ENCODE measurements at regions not wholly inside any gene's neighbourhood (a gene's known extent, or its start where the extent isn't known, plus 50 kb on each side); places are given as distances from the start of the nearest gene placed in this dataset.

DNA sequence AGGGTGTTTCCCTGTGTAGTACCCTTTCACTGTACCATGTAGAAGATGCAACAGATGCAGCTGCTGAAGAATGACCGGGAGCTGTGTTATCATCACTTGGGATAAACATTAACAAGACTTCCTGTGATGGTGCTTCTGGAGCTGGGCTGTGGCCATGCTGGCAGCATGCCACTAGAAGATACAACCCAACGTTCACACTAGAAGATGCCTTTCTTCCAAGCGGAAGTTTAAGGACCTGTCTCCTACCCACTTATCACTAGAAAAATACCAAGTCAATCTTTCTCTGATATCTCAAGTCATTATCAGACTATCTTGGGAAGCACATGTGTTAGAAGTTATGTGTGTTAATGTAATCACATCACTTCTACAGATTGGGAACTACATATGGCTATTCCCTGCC is 953.5 kb downstream of the CNTNAP5 start:
- intact Hi-C loops (cut with micrococcal nuclease) (no loop called here), in situ Hi-C loops (cut with MboI; ENCODE audit: low sequenced_read_pairs) (no loop called here)
- no TSS peak for BruUV-seq (replicated peaks)

More for the DNA sequence above, 953.5 kb downstream of the CNTNAP5 start:
- H3K4me1 ChIP-seq (ENCODE audit: control insufficient read depth, insufficient read depth, low read length), result no peaks in the 10 kb centered on the region
- H3K18ac ChIP-seq (ENCODE audit: low read depth, low read length), result no peak overlapping the region
- H4K5ac ChIP-seq (ENCODE audit: low read depth, low read length), result no peak overlapping the region
- no peak overlapping the region for H3K9ac ChIP-seq (ENCODE audit: low read depth, low read length)
- H3K9me1 ChIP-seq (ENCODE audit: insufficient read depth, low read length), result no peaks in the 10 kb centered on the region
- no peak overlapping the region for H2BK20ac ChIP-seq (ENCODE audit: low read depth, low read length)
- WGBS, 2 experiments (ENCODE audit: extremely low coverage in 2 of 2, insufficient read length in 1 of 2), result no CpG with 5 or more reads among the region's 3 CpGs
- no peak overlapping the region for H2BK15ac ChIP-seq (ENCODE audit: low read depth, low read length)
- H2AK9ac ChIP-seq (replicated peaks; ENCODE audit: low read depth, low read length, poor library complexity), result no peak overlapping the region
- no peak overlapping the region for H2BK5ac ChIP-seq (ENCODE audit: low read depth, low read length, poor library complexity, severe bottlenecking)
- H3K27ac ChIP-seq (ENCODE audit: insufficient read depth, low read length), result no peak overlapping the region
- dilution Hi-C loops (cut with HindIII; ENCODE audit: low sequenced_read_pairs, unreplicated experiment), result no loop called here
- no peak overlapping the region for H2AFZ ChIP-seq (replicated peaks; ENCODE audit: low read length, poor library complexity)
- H3K56ac ChIP-seq (ENCODE audit: extremely low read depth, insufficient read depth, low read length), result no peak overlapping the region
- no peak overlapping the region for H3K4ac ChIP-seq (ENCODE audit: low read depth, low read length)
- CTCF ChIA-PET, result no interaction called here
- no peaks in the 10 kb centered on the region for H3K27me3 ChIP-seq (ENCODE audit: control insufficient read depth, insufficient read depth, low read length)
- no peak overlapping the region for H3K23ac ChIP-seq (ENCODE audit: low read depth, low read length)
- no peak overlapping the region for H4K8ac ChIP-seq (ENCODE audit: low read depth in 2 of 2, low read length in 2 of 2)
- peaks cover 4% of the 10 kb centered on the region for H3K9me3 ChIP-seq (ENCODE audit: control insufficient read depth, insufficient read depth, low read length)
- no peak overlapping the region for H4K91ac ChIP-seq (ENCODE audit: insufficient read depth, low read depth, low read length)
- TF ChIP-seq NFE2L2 (IDR thresholded peaks at IDR 0.05; ENCODE audit: low read depth, low read length) (no peak), SMC3 (IDR thresholded peaks at IDR 0.05; ENCODE audit: low read depth, low read length) (no peak), FOS (IDR thresholded peaks at IDR 0.05; ENCODE audit: low read depth, low read length) (no peak), MAFK (IDR thresholded peaks at IDR 0.05; ENCODE audit: low read depth, low read length) (no peak), RCOR1 (IDR thresholded peaks at IDR 0.05; ENCODE audit: insufficient replicate concordance, low read length) (no peak), CHD1 (IDR thresholded peaks at IDR 0.05; ENCODE audit: low read depth, low read length) (no peak), RAD21 (IDR thresholded peaks at IDR 0.05; ENCODE audit: low read length) (no peak), CEBPB (IDR thresholded peaks at IDR 0.05; ENCODE audit: low read depth, low read length) (no peak), POLR2A (IDR thresholded peaks at IDR 0.05; ENCODE audit: low read depth, low read length) (no peak), BHLHE40 (IDR thresholded peaks at IDR 0.05; ENCODE audit: low read depth, low read length) (no peak), MXI1 (IDR thresholded peaks at IDR 0.05; ENCODE audit: borderline replicate concordance, low read depth, low read length) (no peak), RFX5 (IDR thresholded peaks at IDR 0.05; ENCODE audit: low read depth, low read length) (no peak)
- TF ChIP-seq, protein P1, sequence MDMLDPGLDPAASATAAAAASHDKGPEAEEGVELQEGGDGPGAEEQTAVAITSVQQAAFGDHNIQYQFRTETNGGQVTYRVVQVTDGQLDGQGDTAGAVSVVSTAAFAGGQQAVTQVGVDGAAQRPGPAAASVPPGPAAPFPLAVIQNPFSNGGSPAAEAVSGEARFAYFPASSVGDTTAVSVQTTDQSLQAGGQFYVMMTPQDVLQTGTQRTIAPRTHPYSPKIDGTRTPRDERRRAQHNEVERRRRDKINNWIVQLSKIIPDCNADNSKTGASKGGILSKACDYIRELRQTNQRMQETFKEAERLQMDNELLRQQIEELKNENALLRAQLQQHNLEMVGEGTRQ (IDR thresholded peaks at IDR 0.05; ENCODE audit: low read depth, low read length), result no peak
- TF ChIP-seq, protein P2, sequence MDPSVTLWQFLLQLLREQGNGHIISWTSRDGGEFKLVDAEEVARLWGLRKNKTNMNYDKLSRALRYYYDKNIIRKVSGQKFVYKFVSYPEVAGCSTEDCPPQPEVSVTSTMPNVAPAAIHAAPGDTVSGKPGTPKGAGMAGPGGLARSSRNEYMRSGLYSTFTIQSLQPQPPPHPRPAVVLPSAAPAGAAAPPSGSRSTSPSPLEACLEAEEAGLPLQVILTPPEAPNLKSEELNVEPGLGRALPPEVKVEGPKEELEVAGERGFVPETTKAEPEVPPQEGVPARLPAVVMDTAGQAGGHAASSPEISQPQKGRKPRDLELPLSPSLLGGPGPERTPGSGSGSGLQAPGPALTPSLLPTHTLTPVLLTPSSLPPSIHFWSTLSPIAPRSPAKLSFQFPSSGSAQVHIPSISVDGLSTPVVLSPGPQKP (IDR thresholded peaks at IDR 0.05; ENCODE audit: borderline replicate concordance, low read depth, low read length), result no peak
- TF ChIP-seq, protein P3, sequence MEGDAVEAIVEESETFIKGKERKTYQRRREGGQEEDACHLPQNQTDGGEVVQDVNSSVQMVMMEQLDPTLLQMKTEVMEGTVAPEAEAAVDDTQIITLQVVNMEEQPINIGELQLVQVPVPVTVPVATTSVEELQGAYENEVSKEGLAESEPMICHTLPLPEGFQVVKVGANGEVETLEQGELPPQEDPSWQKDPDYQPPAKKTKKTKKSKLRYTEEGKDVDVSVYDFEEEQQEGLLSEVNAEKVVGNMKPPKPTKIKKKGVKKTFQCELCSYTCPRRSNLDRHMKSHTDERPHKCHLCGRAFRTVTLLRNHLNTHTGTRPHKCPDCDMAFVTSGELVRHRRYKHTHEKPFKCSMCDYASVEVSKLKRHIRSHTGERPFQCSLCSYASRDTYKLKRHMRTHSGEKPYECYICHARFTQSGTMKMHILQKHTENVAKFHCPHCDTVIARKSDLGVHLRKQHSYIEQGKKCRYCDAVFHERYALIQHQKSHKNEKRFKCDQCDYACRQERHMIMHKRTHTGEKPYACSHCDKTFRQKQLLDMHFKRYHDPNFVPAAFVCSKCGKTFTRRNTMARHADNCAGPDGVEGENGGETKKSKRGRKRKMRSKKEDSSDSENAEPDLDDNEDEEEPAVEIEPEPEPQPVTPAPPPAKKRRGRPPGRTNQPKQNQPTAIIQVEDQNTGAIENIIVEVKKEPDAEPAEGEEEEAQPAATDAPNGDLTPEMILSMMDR (conservative IDR thresholded peaks at IDR 0.05; ENCODE audit: low read depth, low read length), result no peak
- H2BK120ac ChIP-seq (ENCODE audit: low read depth, low read length), result no peak overlapping the region
- H2AK5ac ChIP-seq (ENCODE audit: low read depth, low read length), result no peak overlapping the region
- H4K20me1 ChIP-seq (ENCODE audit: insufficient read depth, low read length), result no peaks in the 10 kb centered on the region
- no peaks in the 10 kb centered on the region for H3K79me1 ChIP-seq (ENCODE audit: low read depth in 1 of 2, low read length in 2 of 2)
- POLR2A ChIA-PET (ENCODE audit: unreplicated experiment), result no interaction called here
- H3K4me2 ChIP-seq (ENCODE audit: low read depth, low read length), result no peak overlapping the region
- ATAC-seq (ENCODE audit: low read depth) (no peak), DNase-seq (no peak)
- H3K4me3 ChIP-seq (ENCODE audit: insufficient read depth, low read depth, low read length), result no peak overlapping the region
- H3K14ac ChIP-seq (replicated peaks; ENCODE audit: low read depth, low read length), result no peak overlapping the region
- H3K36me3 ChIP-seq (ENCODE audit: control insufficient read depth, insufficient read depth, low read length), result no peaks in the 10 kb centered on the region

All from IMR-90 (cell line).